ENCODE measurements at regions not wholly inside any gene's neighbourhood (a gene's known extent, or its start where the extent isn't known, plus 50 kb on each side); places are given as distances from the start of the nearest gene placed in this dataset.

DNA sequence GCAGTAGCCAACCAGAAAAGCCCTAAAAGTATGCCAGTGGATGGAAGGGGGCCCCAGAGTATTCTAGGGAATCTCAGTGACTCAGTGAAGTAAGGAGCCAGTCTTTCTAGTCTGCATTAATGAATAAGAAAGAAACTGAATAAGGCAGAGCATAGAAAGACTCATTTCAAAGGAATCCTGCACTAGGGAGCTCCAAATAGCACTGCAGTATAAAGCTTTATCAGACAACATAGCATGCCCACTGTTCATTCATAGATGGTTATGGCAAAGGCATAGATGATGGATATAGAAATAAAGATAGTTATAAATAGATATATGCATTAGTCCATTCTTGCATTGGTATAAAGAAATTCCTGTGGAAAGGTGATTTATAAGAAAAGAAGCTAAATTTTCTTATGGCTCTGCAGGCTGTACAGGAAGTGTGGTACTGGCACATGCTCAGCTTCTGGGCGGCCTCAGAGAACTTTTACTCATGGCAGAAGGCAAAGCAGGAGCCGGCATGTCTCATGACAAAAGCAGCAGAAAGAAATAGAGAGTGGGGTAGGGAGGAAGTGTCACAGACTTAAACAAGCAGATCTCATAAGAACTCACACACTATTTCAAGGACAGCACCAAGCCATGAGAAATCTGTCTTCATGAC is 498.5 kb downstream of the CDY2B start:
- no peaks in the 10 kb centered on the region for H3K4me1 ChIP-seq (ENCODE audit: control insufficient read depth, low read length)
- no peak overlapping the region for H3K4me3 ChIP-seq (ENCODE audit: low read length)
- no peak overlapping the region for H3K27ac ChIP-seq (ENCODE audit: low read depth, low read length)
- no peaks in the 10 kb centered on the region for H3K79me2 ChIP-seq (ENCODE audit: control insufficient read depth, low read length)
- H4K20me1 ChIP-seq (ENCODE audit: control insufficient read depth, insufficient read depth, low read depth, low read length) = no peaks in the 10 kb centered on the region
- H3K9me2 ChIP-seq (replicated peaks; ENCODE audit: control insufficient read depth, low read length) = no peaks in the 10 kb centered on the region
- H3K36me3 ChIP-seq (ENCODE audit: control insufficient read depth, low read length) = no peaks in the 10 kb centered on the region
- no peaks in the 10 kb centered on the region for H3K9me3 ChIP-seq (ENCODE audit: control insufficient read depth, insufficient read depth, low read length)
- no peak overlapping the region for H3K4me2 ChIP-seq (ENCODE audit: low read length)
- no peaks in the 10 kb centered on the region for H3F3A ChIP-seq (ENCODE audit: control insufficient read depth, insufficient read depth)
- TF ChIP-seq EZH2phosphoT487 (IDR thresholded peaks at IDR 0.05; ENCODE audit: borderline replicate concordance, low read length) = no peak
- TF ChIP-seq, protein P1, sequence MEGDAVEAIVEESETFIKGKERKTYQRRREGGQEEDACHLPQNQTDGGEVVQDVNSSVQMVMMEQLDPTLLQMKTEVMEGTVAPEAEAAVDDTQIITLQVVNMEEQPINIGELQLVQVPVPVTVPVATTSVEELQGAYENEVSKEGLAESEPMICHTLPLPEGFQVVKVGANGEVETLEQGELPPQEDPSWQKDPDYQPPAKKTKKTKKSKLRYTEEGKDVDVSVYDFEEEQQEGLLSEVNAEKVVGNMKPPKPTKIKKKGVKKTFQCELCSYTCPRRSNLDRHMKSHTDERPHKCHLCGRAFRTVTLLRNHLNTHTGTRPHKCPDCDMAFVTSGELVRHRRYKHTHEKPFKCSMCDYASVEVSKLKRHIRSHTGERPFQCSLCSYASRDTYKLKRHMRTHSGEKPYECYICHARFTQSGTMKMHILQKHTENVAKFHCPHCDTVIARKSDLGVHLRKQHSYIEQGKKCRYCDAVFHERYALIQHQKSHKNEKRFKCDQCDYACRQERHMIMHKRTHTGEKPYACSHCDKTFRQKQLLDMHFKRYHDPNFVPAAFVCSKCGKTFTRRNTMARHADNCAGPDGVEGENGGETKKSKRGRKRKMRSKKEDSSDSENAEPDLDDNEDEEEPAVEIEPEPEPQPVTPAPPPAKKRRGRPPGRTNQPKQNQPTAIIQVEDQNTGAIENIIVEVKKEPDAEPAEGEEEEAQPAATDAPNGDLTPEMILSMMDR (IDR thresholded peaks at IDR 0.05; ENCODE audit: low read depth, low read length, poor library complexity, severe bottlenecking) = no peak
- H3K27me3 ChIP-seq (ENCODE audit: control insufficient read depth, low read length) = no peaks in the 10 kb centered on the region

DNA sequence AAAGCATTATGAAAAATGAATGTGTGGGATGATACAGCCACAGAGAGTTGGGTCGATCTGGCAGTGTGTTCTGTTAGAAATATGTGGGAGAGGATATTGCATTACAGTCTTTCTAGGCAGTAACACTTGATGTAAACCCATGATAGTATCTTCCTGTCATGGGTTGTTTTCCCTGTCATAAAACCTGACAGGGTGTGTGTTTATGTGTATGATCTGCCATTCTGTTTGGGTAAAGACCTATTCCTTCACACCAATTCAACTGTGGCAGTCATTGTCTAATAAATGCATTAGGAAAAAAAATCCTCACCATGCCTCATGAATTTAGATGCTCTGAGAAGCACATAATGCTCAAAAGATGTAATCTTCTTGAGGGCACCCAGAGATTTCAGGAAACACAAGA is 501.7 kb downstream of the CDY2B start:
- no peaks in the 10 kb centered on the region for H3K9me2 ChIP-seq (replicated peaks; ENCODE audit: control insufficient read depth, low read length)
- no peak overlapping the region for H3K4me3 ChIP-seq (ENCODE audit: low read length)
- H3K4me1 ChIP-seq (ENCODE audit: control insufficient read depth, low read length) = no peaks in the 10 kb centered on the region
- no peaks in the 10 kb centered on the region for H3K27me3 ChIP-seq (ENCODE audit: control insufficient read depth, low read length)
- no peak overlapping the region for H3K4me2 ChIP-seq (ENCODE audit: low read length)
- H3K36me3 ChIP-seq (ENCODE audit: control insufficient read depth, low read length) = no peaks in the 10 kb centered on the region
- TF ChIP-seq, protein P1 (IDR thresholded peaks at IDR 0.05; ENCODE audit: low read depth, low read length, poor library complexity, severe bottlenecking) = no peak
- no peak for TF ChIP-seq EZH2phosphoT487 (IDR thresholded peaks at IDR 0.05; ENCODE audit: borderline replicate concordance, low read length)
- no peaks in the 10 kb centered on the region for H3K9me3 ChIP-seq (ENCODE audit: control insufficient read depth, insufficient read depth, low read length)
- H4K20me1 ChIP-seq (ENCODE audit: control insufficient read depth, insufficient read depth, low read depth, low read length) = no peaks in the 10 kb centered on the region
- no peaks in the 10 kb centered on the region for H3K79me2 ChIP-seq (ENCODE audit: control insufficient read depth, low read length)
- no peaks in the 10 kb centered on the region for H3F3A ChIP-seq (ENCODE audit: control insufficient read depth, insufficient read depth)
- no peak overlapping the region for H3K27ac ChIP-seq (ENCODE audit: low read depth, low read length)

GRCh38 chrY:17368413-17368812 is 511.6 kb downstream of the CDY2B start:
- Histone ChIP-seq H3F3A (ENCODE audit: control insufficient read depth, insufficient read depth) (no peaks in the 10 kb centered on the region), H3K36me3 (ENCODE audit: control insufficient read depth, low read length) (no peaks in the 10 kb centered on the region), H3K79me2 (ENCODE audit: control insufficient read depth, low read length) (no peaks in the 10 kb centered on the region), H4K20me1 (ENCODE audit: control insufficient read depth, insufficient read depth, low read depth, low read length) (no peaks in the 10 kb centered on the region), H3K4me2 (ENCODE audit: low read length) (no peak overlapping the region), H3K9me3 (ENCODE audit: control insufficient read depth, insufficient read depth, low read length) (no peaks in the 10 kb centered on the region), H3K27ac (ENCODE audit: low read depth, low read length) (no peak overlapping the region), H3K27me3 (ENCODE audit: control insufficient read depth, low read length) (no peaks in the 10 kb centered on the region), H3K9me2 (replicated peaks; ENCODE audit: control insufficient read depth, low read length) (no peaks in the 10 kb centered on the region), H3K4me3 (ENCODE audit: low read length) (no peak overlapping the region), H3K4me1 (ENCODE audit: control insufficient read depth, low read length) (no peaks in the 10 kb centered on the region)
- TF ChIP-seq, protein P1 (IDR thresholded peaks at IDR 0.05; ENCODE audit: low read depth, low read length, poor library complexity, severe bottlenecking) = no peak
- no peak for TF ChIP-seq EZH2phosphoT487 (IDR thresholded peaks at IDR 0.05; ENCODE audit: borderline replicate concordance, low read length)
